Esophagus muscularis mucosa (tissue), 4 donors: ENCODE measurements at regions not wholly inside any gene's neighbourhood (a gene's known extent, or its start where the extent isn't known, plus 50 kb on each side); places are given as distances from the start of the nearest gene placed in this dataset.

Experiments
- EP300 ChIP-seq: sonication (generic); formaldehyde crosslinking; IDR thresholded peaks from one replicate; pipeline ENCODE4 v1.6.1; 2017; ENCODE audit warnings: antibody characterized with exemption
- POLR2A ChIP-seq: fragments of 450-650 bp; IDR thresholded peaks from one replicate; pipeline ENCODE4 v1.6.1; 2017; ENCODE audit warnings: antibody characterized with exemption, moderate library complexity, mild to moderate bottlenecking, low read depth
- TF ChIP-seq, protein P1 (sequence below), 3 experiments: fragments of 200-600 bp in 2 of 3; fragments of 450-650 bp in 1 of 3; sonication (generic) in 2 of 3; IDR thresholded peaks; one replicate each; pipeline ENCODE4 v1.5.1; 2017 to 2019; ENCODE audit warnings: antibody characterized with exemption in 3 of 3, mild to moderate bottlenecking in 2 of 3, moderate library complexity in 1 of 3

- TF ChIP-seq POLR2A (no peak), EP300 (no peak)
- TF ChIP-seq, protein P1, sequence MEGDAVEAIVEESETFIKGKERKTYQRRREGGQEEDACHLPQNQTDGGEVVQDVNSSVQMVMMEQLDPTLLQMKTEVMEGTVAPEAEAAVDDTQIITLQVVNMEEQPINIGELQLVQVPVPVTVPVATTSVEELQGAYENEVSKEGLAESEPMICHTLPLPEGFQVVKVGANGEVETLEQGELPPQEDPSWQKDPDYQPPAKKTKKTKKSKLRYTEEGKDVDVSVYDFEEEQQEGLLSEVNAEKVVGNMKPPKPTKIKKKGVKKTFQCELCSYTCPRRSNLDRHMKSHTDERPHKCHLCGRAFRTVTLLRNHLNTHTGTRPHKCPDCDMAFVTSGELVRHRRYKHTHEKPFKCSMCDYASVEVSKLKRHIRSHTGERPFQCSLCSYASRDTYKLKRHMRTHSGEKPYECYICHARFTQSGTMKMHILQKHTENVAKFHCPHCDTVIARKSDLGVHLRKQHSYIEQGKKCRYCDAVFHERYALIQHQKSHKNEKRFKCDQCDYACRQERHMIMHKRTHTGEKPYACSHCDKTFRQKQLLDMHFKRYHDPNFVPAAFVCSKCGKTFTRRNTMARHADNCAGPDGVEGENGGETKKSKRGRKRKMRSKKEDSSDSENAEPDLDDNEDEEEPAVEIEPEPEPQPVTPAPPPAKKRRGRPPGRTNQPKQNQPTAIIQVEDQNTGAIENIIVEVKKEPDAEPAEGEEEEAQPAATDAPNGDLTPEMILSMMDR (IDR thresholded peaks at IDR 0.05), result no peak
Observed at GRCh38 chr5:67310740-67311139, 114.1 kb upstream of the CD180 start.
